Vagina (tissue), 2 donors: ENCODE measurements at regions not wholly inside any gene's neighbourhood (a gene's known extent, or its start where the extent isn't known, plus 50 kb on each side); places are given as distances from the start of the nearest gene placed in this dataset.

ENCODE experiments used
- DNase-seq, 2 donors: peaks; one replicate each; pipeline ENCODE4 v3.0.0-alpha.2; 2017; ENCODE audit errors: extremely low spot score in 2 of 2
- H3K27ac ChIP-seq: fragments of 200-600 bp; sonication (generic); one replicate; pipeline ENCODE4 v1.5.1; 2019
- H3K27me3 ChIP-seq: fragments of 200-600 bp; sonication (generic); one replicate; pipeline ENCODE4 v1.5.1; 2019
- H3K36me3 ChIP-seq, 2 donors: fragments of 200-600 bp; sonication (generic); one replicate each; pipeline ENCODE4 v1.5.1; 2017 to 2019
- H3K4me1 ChIP-seq: fragments of 200-600 bp; sonication (generic); one replicate; pipeline ENCODE4 v1.5.1; 2019
- H3K4me3 ChIP-seq, 2 donors: fragments of 200-600 bp; sonication (generic); 1 replicate in 1 of 2; 2 replicates in 1 of 2; pipeline ENCODE4 v1.5.1; 2016 to 2019
- H3K9me3 ChIP-seq: fragments of 200-600 bp; sonication (generic); one replicate; pipeline ENCODE4 v1.5.1; 2019
- CTCF ChIP-seq, 3 experiments: fragments of 450-650 bp in 2 of 3; fragments of 200-600 bp in 1 of 3; sonication (generic) in 1 of 3; IDR thresholded peaks; one replicate each; pipeline ENCODE4 v1.5.1; 2017 to 2019; ENCODE audit warnings: antibody characterized with exemption in 3 of 3, mild to moderate bottlenecking in 2 of 3, moderate library complexity in 2 of 3
- POLR2A ChIP-seq, 2 donors: fragments of 450-650 bp; IDR thresholded peaks; one replicate each; pipeline ENCODE4 v1.6.1; 2017; ENCODE audit warnings: antibody characterized with exemption in 2 of 2, mild to moderate bottlenecking in 2 of 2, moderate library complexity in 2 of 2
- POLR2AphosphoS5 ChIP-seq, 2 donors: sonication (generic); formaldehyde crosslinking; IDR thresholded peaks; one replicate each; pipeline ENCODE4 v1.9.0; 2017; ENCODE audit warnings: antibody characterized with exemption in 2 of 2, mild to moderate bottlenecking in 2 of 2, low read depth in 1 of 2; ENCODE audit not compliant: insufficient read depth in 1 of 2
- intact Hi-C: fragments of 100-400 bp; cut with DNase I; formaldehyde crosslinking; loops from one replicate; pipeline ENCODE4 v1.15.1; 2023

- no peak for TF ChIP-seq CTCF (IDR thresholded peaks at IDR 0.05)
- no peak for TF ChIP-seq POLR2A (IDR thresholded peaks at IDR 0.05)
- no peak for TF ChIP-seq POLR2AphosphoS5 (IDR thresholded peaks at IDR 0.05; ENCODE audit: insufficient read depth in 1 of 2, low read depth in 1 of 2)
- Histone ChIP-seq H3K9me3 (no peaks in the 10 kb centered on the region), H3K27ac (no peak overlapping the region), H3K27me3 (no peaks in the 10 kb centered on the region), H3K36me3 (no peaks in the 10 kb centered on the region), H3K4me3 (no peak overlapping the region), H3K4me1 (no peaks in the 10 kb centered on the region)
- intact Hi-C loops = no loop called here
- DNase-seq = no peak
Measured at GRCh38 chr2:57677296-57677695, 369.3 kb upstream of the VRK2 start.

- TF ChIP-seq POLR2AphosphoS5 (IDR thresholded peaks at IDR 0.05; ENCODE audit: insufficient read depth in 1 of 2, low read depth in 1 of 2) = no peak
- TF ChIP-seq POLR2A (IDR thresholded peaks at IDR 0.05) = no peak
- TF ChIP-seq CTCF (IDR thresholded peaks at IDR 0.05) = no peak
- no peak overlapping the region for H3K27ac ChIP-seq
- H3K4me3 ChIP-seq = no peak overlapping the region
- DNase-seq = no peak
- no peaks in the 10 kb centered on the region for H3K9me3 ChIP-seq
- H3K27me3 ChIP-seq = no peaks in the 10 kb centered on the region
- H3K36me3 ChIP-seq = no peaks in the 10 kb centered on the region
- H3K4me1 ChIP-seq = no peaks in the 10 kb centered on the region
- intact Hi-C loops = no loop called here
Measured at GRCh38 chr2:57681650-57682049, 365.0 kb upstream of the VRK2 start.

GRCh38 chr2:57685032-57685431 lies 361.6 kb upstream of the VRK2 start:
- Histone ChIP-seq H3K36me3 (no peaks in the 10 kb centered on the region), H3K4me3 (no peak overlapping the region), H3K27ac (no peak overlapping the region), H3K27me3 (no peaks in the 10 kb centered on the region), H3K9me3 (no peaks in the 10 kb centered on the region), H3K4me1 (no peaks in the 10 kb centered on the region)
- TF ChIP-seq POLR2AphosphoS5 (IDR thresholded peaks at IDR 0.05; ENCODE audit: insufficient read depth in 1 of 2, low read depth in 1 of 2) (no peak), CTCF (IDR thresholded peaks at IDR 0.05) (no peak), POLR2A (IDR thresholded peaks at IDR 0.05) (no peak)
- intact Hi-C loops = no loop called here
- DNase-seq = no peak

GRCh38 chr2:57692395-57692794 lies 354.2 kb upstream of the VRK2 start:
- H3K36me3 ChIP-seq = no peaks in the 10 kb centered on the region
- no peaks in the 10 kb centered on the region for H3K4me1 ChIP-seq
- no peak overlapping the region for H3K4me3 ChIP-seq
- H3K27me3 ChIP-seq = no peaks in the 10 kb centered on the region
- TF ChIP-seq POLR2AphosphoS5 (IDR thresholded peaks at IDR 0.05; ENCODE audit: insufficient read depth in 1 of 2, low read depth in 1 of 2) (no peak), POLR2A (IDR thresholded peaks at IDR 0.05) (no peak), CTCF (IDR thresholded peaks at IDR 0.05) (no peak)
- H3K27ac ChIP-seq = no peak overlapping the region
- H3K9me3 ChIP-seq = no peaks in the 10 kb centered on the region
- intact Hi-C loops = no loop called here
- no peak for DNase-seq

- Histone ChIP-seq H3K9me3 (no peaks in the 10 kb centered on the region), H3K4me1 (no peaks in the 10 kb centered on the region), H3K27me3 (no peaks in the 10 kb centered on the region), H3K36me3 (no peaks in the 10 kb centered on the region), H3K4me3 (no peak overlapping the region), H3K27ac (no peak overlapping the region)
- DNase-seq = no peak
- TF ChIP-seq POLR2AphosphoS5 (IDR thresholded peaks at IDR 0.05; ENCODE audit: insufficient read depth in 1 of 2, low read depth in 1 of 2) = no peak
- no peak for TF ChIP-seq POLR2A (IDR thresholded peaks at IDR 0.05)
- TF ChIP-seq CTCF (IDR thresholded peaks at IDR 0.05) = no peak
- intact Hi-C loops = no loop called here
Measured at GRCh38 chr2:57693177-57693576, 353.4 kb upstream of the VRK2 start.
